ENCODE measurements at regions not wholly inside any gene's neighbourhood (a gene's known extent, or its start where the extent isn't known, plus 50 kb on each side); places are given as distances from the start of the nearest gene placed in this dataset.
A peak's percentile ranks its signal among the peaks of the same experiment; 100 is the strongest.

DNA sequence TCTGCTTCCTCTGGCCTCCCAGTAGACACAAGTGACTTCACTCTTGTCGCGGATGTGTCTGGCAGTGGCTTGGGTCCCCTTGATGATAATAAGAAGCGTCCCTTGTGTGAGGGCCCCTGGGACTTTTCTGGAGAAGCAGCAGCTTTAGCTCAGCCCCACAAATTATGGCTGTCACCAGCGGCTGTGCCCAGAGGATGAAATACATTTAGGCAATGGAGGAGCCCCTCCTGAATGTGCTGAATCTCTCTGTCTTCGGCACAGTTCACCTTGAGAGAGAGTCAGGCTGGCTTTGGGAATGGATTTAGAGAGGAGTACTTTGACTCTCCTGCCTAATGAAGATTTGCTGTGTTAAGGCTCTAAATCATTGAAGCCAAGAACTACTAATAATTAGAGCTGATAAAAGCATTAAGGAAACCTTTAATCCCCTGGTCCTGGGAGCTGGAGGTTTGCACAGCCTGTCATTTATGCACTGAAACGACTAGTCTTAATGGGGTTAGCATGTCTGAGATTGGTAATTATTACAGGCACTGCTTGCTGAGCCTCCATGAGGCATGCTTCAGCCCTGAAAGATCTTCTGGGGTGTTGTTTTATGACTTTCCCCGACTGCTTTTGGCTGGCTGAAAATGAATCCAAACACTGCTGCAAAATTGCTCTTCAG, 127.0 kb downstream of the TENT4A start:
- FAIRE-seq (no peak), DNase-seq (ENCODE audit: low read depth in 1 of 2, low spot score in 2 of 2) (no peak)
- no peak overlapping the region for H3K9ac ChIP-seq (replicated peaks in 1 of 4; ENCODE audit: extremely low read depth in 1 of 4, low read depth in 3 of 4, low read length in 3 of 4)
- H3K14ac ChIP-seq (ENCODE audit: insufficient read length) = no peak overlapping the region
- H2BK15ac ChIP-seq (ENCODE audit: low read length) = no peak overlapping the region
- no peak overlapping the region for H4K91ac ChIP-seq (replicated peaks; ENCODE audit: insufficient read length, low read length)
- H3K18ac ChIP-seq (ENCODE audit: extremely low read depth, low read length) = no peak overlapping the region
- no peak overlapping the region for H3K4ac ChIP-seq (replicated peaks; ENCODE audit: insufficient read length, low read depth, low read length)
- no peak overlapping the region for H2AK5ac ChIP-seq (ENCODE audit: low read depth, low read length)
- 75% methylated on average over 7 of the region's 7 CpGs; no CpG with 5 or more reads in 1 of the 2 experiments for WGBS, 2 experiments (ENCODE audit: extremely low coverage in 1 of 2, insufficient coverage in 1 of 2, insufficient read length in 1 of 2, insufficient replicate concordance in 2 of 2, low coverage in 1 of 2, low lambda C conversion rate in 2 of 2, missing lambda C conversion rate in 1 of 2)
- no peaks in the 10 kb centered on the region for H4K20me1 ChIP-seq (replicated peaks in 1 of 2; ENCODE audit: control insufficient read depth in 1 of 2, insufficient read depth in 2 of 2, low read length in 2 of 2)
- no peak overlapping the region for H4K5ac ChIP-seq (ENCODE audit: insufficient read length, low read depth, low read length)
- H2AFZ ChIP-seq (ENCODE audit: low read length) = 0 out of 2 replicates have a peak overlapping the region, but pooled peaks have one; percentile 25
- no peaks in the 10 kb centered on the region; a peak in 1 of 7 replicates for H3K27me3 ChIP-seq (replicated peaks in 1 of 4; ENCODE audit: control insufficient read depth in 3 of 4, extremely low read depth in 1 of 4, insufficient read depth in 3 of 4, low read length in 3 of 4)
- H3K56ac ChIP-seq (replicated peaks; ENCODE audit: insufficient read length, low read depth, low read length) = no peak overlapping the region
- H3K23ac ChIP-seq (ENCODE audit: insufficient read length) = no peak overlapping the region
- H2BK120ac ChIP-seq (replicated peaks; ENCODE audit: low read depth, low read length) = no peak overlapping the region
- H3K79me1 ChIP-seq (ENCODE audit: low read depth, low read length) = no peaks in the 10 kb centered on the region
- no peak overlapping the region for H3K4me3 ChIP-seq (ENCODE audit: extremely low read depth in 1 of 4, insufficient read depth in 2 of 4, low read depth in 3 of 4, low read length in 4 of 4)
- no peak overlapping the region for H2BK12ac ChIP-seq (ENCODE audit: low read depth, low read length)
- no peaks in the 10 kb centered on the region for H3K79me2 ChIP-seq (ENCODE audit: control insufficient read depth in 1 of 2, insufficient read depth in 2 of 2, low read length in 2 of 2)
- CTCF ChIA-PET (ENCODE audit: partially characterized antibody) = interaction anchor here (1.2 to 3.1 kb wide), 4 partner anchors 8 to 75 kb away, joined by 3 to 26 read pairs (median 6); no protein-coding TSS in a partner anchor
- H3K4me1 ChIP-seq (replicated peaks in 1 of 4; ENCODE audit: control insufficient read depth in 3 of 4, insufficient read depth in 4 of 4, low read length in 3 of 4) = no peaks in the 10 kb centered on the region; a peak in 1 of 7 replicates
- no peak overlapping the region for H4K8ac ChIP-seq (ENCODE audit: extremely low read depth, insufficient read depth, low read length)
- H2BK5ac ChIP-seq (ENCODE audit: low read depth, low read length) = no peak overlapping the region
- H3K36me3 ChIP-seq (ENCODE audit: control insufficient read depth in 2 of 4, insufficient read depth in 4 of 4, low read length in 3 of 4) = no peaks in the 10 kb centered on the region
- H3K23me2 ChIP-seq (ENCODE audit: low read depth, low read length) = no peaks in the 10 kb centered on the region
- TF ChIP-seq ATF2 (IDR thresholded peaks at IDR 0.05; ENCODE audit: low read length) (no peak), SP2 (IDR thresholded peaks at IDR 0.05; ENCODE audit: low read length) (no peak), RFX5 (IDR thresholded peaks at IDR 0.05; ENCODE audit: borderline replicate concordance, low read depth, low read length) (no peak), CBX8 (IDR thresholded peaks at IDR 0.05; ENCODE audit: borderline replicate concordance, low read depth, low read length) (no peak), NRF1 (IDR thresholded peaks at IDR 0.05; ENCODE audit: low read depth, low read length) (no peak), FOSL1 (IDR thresholded peaks at IDR 0.05; ENCODE audit: insufficient read depth, low read depth, low read length) (no peak), SP4 (IDR thresholded peaks at IDR 0.05; ENCODE audit: low read length) (no peak), EZH2 (IDR thresholded peaks at IDR 0.05; ENCODE audit: low read depth, low read length, severe bottlenecking) (no peak), BACH1 (IDR thresholded peaks at IDR 0.05; ENCODE audit: low read length) (no peak), MAFK (IDR thresholded peaks at IDR 0.05; ENCODE audit: low read depth, low read length) (no peak), CHD1 (IDR thresholded peaks at IDR 0.05; ENCODE audit: low read depth, low read length) (no peak), CEBPB (IDR thresholded peaks at IDR 0.05; ENCODE audit: low read depth, low read length) (no peak), BCL11A (IDR thresholded peaks at IDR 0.05; ENCODE audit: low read depth in 2 of 2, low read length in 2 of 2) (no peak)
- POLR2A ChIA-PET (ENCODE audit: partially characterized antibody) = no interaction called here
- H3K9me3 ChIP-seq (ENCODE audit: insufficient read depth in 2 of 2, low read depth in 1 of 2, low read length in 1 of 2) = peaks cover 0 to 5% of the 10 kb centered on the region in 2 experiments; a peak in 2 of 4 replicates
- no peak overlapping the region for H3K27ac ChIP-seq (ENCODE audit: low read depth, low read length)
- H2BK20ac ChIP-seq (ENCODE audit: low read length) = no peak overlapping the region
- H3K4me2 ChIP-seq (ENCODE audit: insufficient read depth in 1 of 2, low read depth in 2 of 2, low read length in 2 of 2) = no peak overlapping the region

All from H1 (cell line).